GM10248 (cell line): ENCODE measurements at regions not wholly inside any gene's neighbourhood (a gene's known extent, or its start where the extent isn't known, plus 50 kb on each side); places are given as distances from the start of the nearest gene placed in this dataset.
"Not testable (repeated sequence)": the region's sequence is repeated elsewhere in the genome, so short reads cannot be mapped to it uniquely, and the experiment has no call there.

Experiments used
- CTCF ChIA-PET: fragments of 300-600 bp; sonication (Branson Sonifier 250); formaldehyde crosslinking; extraction: SDS; loops from one replicate; lab custom pipeline; 2021; ENCODE audit warnings: antibody characterized with exemption; lab: Yijun Ruan, JAX
- POLR2A ChIA-PET: fragments of 350-650 bp; sonication (Branson Sonifier 250); formaldehyde crosslinking; extraction: SDS; loops from one replicate; lab custom pipeline; 2020; ENCODE audit warnings: antibody characterized with exemption; lab: Yijun Ruan, JAX
- DNase-seq: peaks from one replicate; pipeline ENCODE4 v3.0.0; 2012; ENCODE audit errors: extremely low spot score
- CTCF ChIP-seq: IDR thresholded peaks from 2 replicates; pipeline ENCODE4 v1.5.1; 2012; ENCODE audit warnings: mild to moderate bottlenecking, low read depth; ENCODE audit errors: extremely low read depth, missing control alignments, control extremely low read depth

DNA sequence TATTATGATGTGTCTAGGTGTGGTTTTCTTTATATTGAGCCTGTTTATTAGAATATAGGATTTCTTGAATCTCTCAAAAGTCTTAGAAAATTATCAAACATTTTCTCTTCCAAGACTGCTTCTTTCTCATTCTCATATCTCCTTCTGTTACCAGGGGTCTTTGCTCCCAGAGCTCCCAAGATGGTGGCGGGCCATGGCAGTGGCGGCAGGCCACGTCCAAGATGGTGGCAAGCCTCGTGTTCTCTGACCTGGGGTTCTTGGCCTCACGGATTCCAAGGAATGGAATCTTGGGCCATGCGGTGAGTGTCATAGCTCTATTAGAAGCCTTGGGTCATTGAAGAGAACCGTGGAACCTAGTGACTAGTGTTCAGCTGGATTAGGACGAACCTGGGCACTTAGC, 248.9 kb downstream of the SMARCA2 start:
- ChIA-PET CTCF (no interaction called here), POLR2A (no interaction called here)
- DNase-seq: no peak
- TF ChIP-seq CTCF: no peak

DNA sequence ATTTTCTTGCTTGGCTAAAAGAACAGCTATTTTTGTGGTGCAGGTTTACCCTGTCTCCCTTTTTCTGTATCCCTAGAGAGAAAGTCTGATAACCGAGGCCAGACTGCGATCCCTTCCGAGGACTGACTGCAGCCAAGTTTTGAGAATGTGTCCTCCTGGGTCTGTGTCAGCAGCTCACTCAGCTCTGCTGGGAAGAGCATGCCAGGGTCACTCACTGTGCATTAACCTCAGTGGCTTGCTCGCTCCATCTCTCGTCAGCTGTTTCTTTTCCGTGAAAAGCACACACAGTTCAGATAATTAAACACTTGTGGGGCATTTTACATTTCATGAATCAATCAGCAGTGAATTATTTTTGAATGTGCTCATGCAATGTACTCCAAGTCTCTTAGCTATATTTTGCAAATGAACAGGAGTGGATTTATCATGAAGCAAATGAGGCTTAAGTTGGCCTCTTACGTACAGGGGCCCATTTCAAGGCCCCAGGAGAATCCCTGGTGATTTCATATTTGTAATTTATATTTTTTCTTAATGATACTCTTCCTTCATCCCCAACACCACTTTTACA, 252.1 kb downstream of the SMARCA2 start:
- ChIA-PET POLR2A (no interaction called here), CTCF (interaction anchor here (0.6 to 1.0 kb wide), 2 partner anchors 46 to 460 kb away, joined by 3 read pairs; no protein-coding TSS in a partner anchor)
- no peak for DNase-seq
- TF ChIP-seq CTCF: no peak

- no peak for DNase-seq
- CTCF ChIA-PET: interaction anchor here (0.9 kb wide), 1 partner anchor 33 kb away, joined by 3 read pairs; no protein-coding TSS in a partner anchor
- no peak for TF ChIP-seq CTCF
- POLR2A ChIA-PET: no interaction called here
Measured at GRCh38 chr9:2269778-2270177, 254.6 kb downstream of the SMARCA2 start.

GRCh38 chr9:2270565-2270964, 255.4 kb downstream of the SMARCA2 start:
- TF ChIP-seq CTCF: no peak
- DNase-seq: no peak
- POLR2A ChIA-PET: no interaction called here
- CTCF ChIA-PET: no interaction called here

DNA sequence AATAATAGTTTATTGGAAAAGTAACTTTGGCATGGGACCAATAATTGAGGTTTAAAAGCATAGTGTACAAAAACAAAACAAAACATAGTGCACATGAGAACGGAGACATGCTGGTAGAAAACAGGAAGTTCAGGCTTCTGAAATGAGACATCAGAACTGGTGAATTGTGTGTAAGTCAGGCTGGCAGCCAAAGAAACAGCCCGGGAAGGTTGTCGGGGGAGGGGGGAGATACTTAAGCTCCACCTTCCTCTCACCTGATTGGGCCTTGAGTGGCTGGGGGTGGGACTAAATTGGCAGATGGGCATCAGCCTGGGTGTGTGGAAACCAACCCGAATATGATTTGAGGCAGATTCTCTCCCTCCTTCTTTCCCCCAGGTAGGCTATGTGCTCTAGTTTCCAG, 256.3 kb downstream of the SMARCA2 start:
- ChIA-PET POLR2A (no interaction called here), CTCF (interaction anchor here (1.3 kb wide), 1 partner anchor 11 kb away, joined by 3 read pairs; no protein-coding TSS in a partner anchor)
- DNase-seq: peak; percentile 45
- TF ChIP-seq CTCF: no peak

- CTCF ChIA-PET: interaction anchor here (1.7 kb wide), 1 partner anchor 19 kb away, joined by 6 read pairs; no protein-coding TSS in a partner anchor
- no peak for DNase-seq
- POLR2A ChIA-PET: no interaction called here
- TF ChIP-seq CTCF: no peak
Measured at GRCh38 chr9:2274762-2275161, 259.6 kb downstream of the SMARCA2 start.

- ChIA-PET POLR2A (no interaction called here), CTCF (no interaction called here)
- DNase-seq: no peak
- no peak for TF ChIP-seq CTCF
Measured at GRCh38 chr9:2276296-2276695, 261.1 kb downstream of the SMARCA2 start.

DNA sequence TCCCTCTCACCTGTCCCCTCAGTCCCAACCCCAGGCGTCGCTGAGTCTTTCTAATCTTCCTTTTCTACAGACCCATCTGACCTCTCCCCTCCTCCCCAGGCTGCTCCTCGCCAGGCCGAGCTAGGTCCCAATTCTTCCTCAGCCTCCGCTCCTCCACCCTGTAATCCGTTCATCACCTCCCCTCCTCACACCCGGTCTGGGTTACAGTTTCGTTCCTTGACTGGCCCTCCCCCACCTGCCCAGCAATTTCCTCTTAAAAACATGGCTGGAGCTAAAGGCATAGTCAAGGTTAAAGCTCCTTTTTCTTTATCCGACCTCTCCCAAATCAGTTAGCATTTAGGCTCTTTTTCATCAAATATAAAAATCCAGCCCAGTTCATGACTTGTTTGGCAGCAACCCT, 262.0 kb downstream of the SMARCA2 start:
- POLR2A ChIA-PET, DNase-seq, CTCF ChIA-PET: not testable (repeated sequence)

DNA sequence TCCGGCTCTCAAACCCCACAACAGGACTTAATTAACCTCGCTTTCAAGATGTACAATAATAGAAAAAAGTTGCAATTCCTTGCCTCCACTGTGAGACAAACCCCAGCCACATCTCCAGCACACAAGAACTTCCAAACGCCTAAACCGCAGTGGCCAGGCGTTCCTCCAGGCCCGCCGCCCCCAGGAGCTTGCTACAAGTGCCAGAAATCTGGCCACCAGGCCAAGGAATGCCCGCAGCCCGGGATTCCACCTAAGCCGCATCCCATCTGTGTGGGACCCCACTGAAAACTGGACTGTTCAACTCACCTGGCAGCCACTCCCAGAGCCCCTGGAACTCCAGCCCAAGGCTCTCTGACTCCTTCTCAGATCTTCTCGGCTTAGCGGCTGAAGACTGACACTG, 262.5 kb downstream of the SMARCA2 start:
- CTCF ChIA-PET, DNase-seq, POLR2A ChIA-PET: not testable (repeated sequence)

DNA sequence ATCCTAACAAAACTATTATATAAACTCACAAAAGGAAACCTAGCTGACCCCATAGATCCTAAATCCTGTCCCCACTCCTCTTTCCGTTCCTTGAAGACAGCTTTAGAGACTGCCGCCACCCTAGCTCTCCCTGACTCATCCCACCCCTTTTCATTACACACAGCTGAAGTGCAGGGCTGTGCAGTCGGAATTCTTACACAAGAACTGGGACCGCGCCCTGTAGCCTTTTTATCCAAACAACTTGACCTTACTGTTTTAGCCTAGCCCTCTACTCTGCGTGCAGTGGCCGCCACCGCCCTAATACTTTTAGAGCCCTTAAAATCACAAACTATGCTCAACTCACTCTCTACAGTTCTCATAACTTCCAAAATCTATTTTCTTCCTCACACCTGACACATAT, 264.0 kb downstream of the SMARCA2 start:
- POLR2A ChIA-PET, DNase-seq, CTCF ChIA-PET: not testable (repeated sequence)
